ENCODE measurements at regions not wholly inside any gene's neighbourhood (a gene's known extent, or its start where the extent isn't known, plus 50 kb on each side); places are given as distances from the start of the nearest gene placed in this dataset.

- no peak overlapping the region for H3K9ac ChIP-seq (ENCODE audit: extremely low read depth, insufficient read length, low read length)
- H2BK5ac ChIP-seq (ENCODE audit: insufficient read length, low read length): no peak overlapping the region
- peaks cover 0 to 2% of the 10 kb centered on the region in 2 experiments; a peak in 3 of 5 replicates for H3K9me3 Mint-ChIP-seq
- no peak overlapping the region for H3K23ac ChIP-seq (ENCODE audit: insufficient read length, low read depth, low read length)
- H2AFZ ChIP-seq (ENCODE audit: low read length): no peak overlapping the region
- H4K91ac ChIP-seq (ENCODE audit: insufficient read length, low read depth, low read length): no peak overlapping the region
- TF ChIP-seq CTCF (conservative IDR thresholded peaks at IDR 0.05): no peak
- no peak overlapping the region for H2BK15ac ChIP-seq (ENCODE audit: low read depth, low read length)
- no peak overlapping the region for H2BK20ac ChIP-seq (ENCODE audit: low read depth, low read length, poor library complexity, severe bottlenecking)
- no peak overlapping the region for H3K4me3 Mint-ChIP-seq
- H3K27ac Mint-ChIP-seq: no peak overlapping the region
- H2BK12ac ChIP-seq (ENCODE audit: insufficient read length, low read depth, low read length): no peak overlapping the region
- H3K4me1 Mint-ChIP-seq: no peaks in the 10 kb centered on the region; a peak in 1 of 4 replicates
- H2AK5ac ChIP-seq (ENCODE audit: insufficient read length, low read length): no peak overlapping the region
- peaks cover 0 to 2% (median 2%) of the 10 kb centered on the region in 3 experiments; a peak in 4 of 7 replicates for H3K36me3 Mint-ChIP-seq (ENCODE audit: insufficient read depth in 1 of 3, low read depth in 3 of 3)
- H3K4me1 ChIP-seq (ENCODE audit: insufficient read depth, low read length): no peaks in the 10 kb centered on the region
- H4K8ac ChIP-seq (replicated peaks; ENCODE audit: insufficient read length, low read depth, low read length): no peak overlapping the region
- no peak overlapping the region for H3K4ac ChIP-seq (ENCODE audit: low read depth, low read length)
- H3K79me1 ChIP-seq (ENCODE audit: insufficient read depth, low read depth, low read length, poor library complexity, severe bottlenecking): no peaks in the 10 kb centered on the region
- H2BK120ac ChIP-seq (ENCODE audit: low read depth, low read length, poor library complexity, severe bottlenecking): no peak overlapping the region
- no peak overlapping the region for H3K14ac ChIP-seq (ENCODE audit: insufficient read depth, low read length)
- H3T11ph ChIP-seq (ENCODE audit: low read length): no peak overlapping the region
- no peaks in the 10 kb centered on the region for H3K27me3 ChIP-seq (ENCODE audit: insufficient read depth, low read length)
- H3K27ac ChIP-seq (ENCODE audit: insufficient read length, low read depth, low read length): no peak overlapping the region
- DNase-seq: no peak
- H3K79me2 ChIP-seq (ENCODE audit: insufficient read depth, low read length): no peaks in the 10 kb centered on the region
- H4K20me1 ChIP-seq (ENCODE audit: control insufficient read depth, insufficient read depth, insufficient read length): no peaks in the 10 kb centered on the region
- no peaks in the 10 kb centered on the region for H3K9me3 ChIP-seq (ENCODE audit: control insufficient read depth, low read depth, low read length)
- H4K5ac ChIP-seq (ENCODE audit: insufficient read length, low read depth, low read length): no peak overlapping the region
- no peak overlapping the region for H3K56ac ChIP-seq (ENCODE audit: insufficient read length, low read depth, low read length)
- H3K27me3 Mint-ChIP-seq (ENCODE audit: low read depth): no peaks in the 10 kb centered on the region
- no CpG with 5 or more reads among the region's 3 CpGs for WGBS (ENCODE audit: extremely low coverage, insufficient read length, low lambda C conversion rate)
- H3K23me2 ChIP-seq (ENCODE audit: insufficient read length, low read depth, low read length, poor library complexity, severe bottlenecking): no peaks in the 10 kb centered on the region
- no peak overlapping the region for H3K18ac ChIP-seq (ENCODE audit: insufficient read length, low read depth, low read length)
- H3K4me2 ChIP-seq (ENCODE audit: insufficient read depth, insufficient read length, low read length): no peak overlapping the region
Observed at GRCh38 chr2:187171318-187171717, 276.7 kb downstream of the CALCRL start.
